ENCODE measurements at regions not wholly inside any gene's neighbourhood (a gene's known extent, or its start where the extent isn't known, plus 50 kb on each side); places are given as distances from the start of the nearest gene placed in this dataset.
"Not testable (repeated sequence)": the region's sequence is repeated elsewhere in the genome, so short reads cannot be mapped to it uniquely, and the experiment has no call there.

- DNase-seq (ENCODE audit: low spot score): no peak
These were observed 327.4 kb upstream of the MAP3K7 start for GRCh38 chr6:90914312-90914711.

GRCh38 chr6:90913266-90913960, 326.5 kb upstream of the MAP3K7 start:
- DNase-seq (ENCODE audit: low spot score): no peak

GRCh38 chr6:90911642-90912041, 324.8 kb upstream of the MAP3K7 start:
- DNase-seq (ENCODE audit: low spot score): no peak

- no peak for DNase-seq (ENCODE audit: low spot score)
These were observed 324.0 kb upstream of the MAP3K7 start for GRCh38 chr6:90910893-90911292.

- no peak for DNase-seq (ENCODE audit: low spot score)
These were observed 321.2 kb upstream of the MAP3K7 start for GRCh38 chr6:90907931-90908655.

GRCh38 chr6:90905351-90905750, 318.5 kb upstream of the MAP3K7 start:
- no peak for DNase-seq (ENCODE audit: low spot score)

GRCh38 chr6:90900034-90900433, 313.2 kb upstream of the MAP3K7 start:
- DNase-seq (ENCODE audit: low spot score): no peak

GRCh38 chr6:90898763-90899162, 311.9 kb upstream of the MAP3K7 start:
- DNase-seq (ENCODE audit: low spot score): no peak

GRCh38 chr6:90896075-90896547, 309.2 kb upstream of the MAP3K7 start:
- DNase-seq (ENCODE audit: low spot score): no peak

- DNase-seq (ENCODE audit: low spot score): no peak
These were observed 308.6 kb upstream of the MAP3K7 start for GRCh38 chr6:90895299-90896074.

GRCh38 chr6:90894285-90895130, 307.6 kb upstream of the MAP3K7 start:
- no peak for DNase-seq (ENCODE audit: low spot score)

- no peak for DNase-seq (ENCODE audit: low spot score)
These were observed 306.5 kb upstream of the MAP3K7 start for GRCh38 chr6:90893400-90893799.

- peak; percentile 9 for DNase-seq (ENCODE audit: low spot score)
These were observed 305.4 kb upstream of the MAP3K7 start for GRCh38 chr6:90892271-90892670.

GRCh38 chr6:90891355-90891754, 304.5 kb upstream of the MAP3K7 start:
- DNase-seq (ENCODE audit: low spot score): no peak

GRCh38 chr6:90890683-90891330, 303.9 kb upstream of the MAP3K7 start:
- no peak for DNase-seq (ENCODE audit: low spot score)

GRCh38 chr6:90887764-90888163, 300.9 kb upstream of the MAP3K7 start:
- DNase-seq (ENCODE audit: low spot score): no peak

- DNase-seq (ENCODE audit: low spot score): no peak
These were observed 298.8 kb upstream of the MAP3K7 start for GRCh38 chr6:90885611-90886056.

- not testable (repeated sequence) for DNase-seq (ENCODE audit: low spot score)
These were observed 298.3 kb upstream of the MAP3K7 start for GRCh38 chr6:90885137-90885536.

- no peak for DNase-seq (ENCODE audit: low spot score)
These were observed 290.7 kb upstream of the MAP3K7 start for GRCh38 chr6:90877616-90878015.

GRCh38 chr6:90874931-90875330, 288.1 kb upstream of the MAP3K7 start:
- DNase-seq (ENCODE audit: low spot score): peak; percentile 10

- no peak for DNase-seq (ENCODE audit: low spot score)
These were observed 286.1 kb upstream of the MAP3K7 start for GRCh38 chr6:90872981-90873380.

All from NAMALWA (cell line).